Right atrium auricular region (tissue), 2 donors: ENCODE measurements at regions not wholly inside any gene's neighbourhood (a gene's known extent, or its start where the extent isn't known, plus 50 kb on each side); places are given as distances from the start of the nearest gene placed in this dataset.

ENCODE experiments used
- DNase-seq: peaks from one replicate; pipeline ENCODE4 v3.0.0-alpha.2; 2019; ENCODE audit warnings: low spot score
- H3K27ac ChIP-seq, 2 donors: fragments of 200-600 bp; sonication (generic); 1 replicate in 1 of 2; 2 replicates in 1 of 2; pipeline ENCODE4 v1.5.1; 2016 to 2019
- H3K27me3 ChIP-seq, 2 donors: fragments of 200-600 bp; sonication (generic); one replicate each; pipeline versions ENCODE4 v1.5.1 to v1.6.0; 2017 to 2019
- H3K36me3 ChIP-seq: fragments of 200-600 bp; sonication (generic); one replicate; pipeline ENCODE4 v1.5.1; 2016
- H3K4me1 ChIP-seq, 2 donors: fragments of 200-600 bp; sonication (generic); one replicate each; pipeline versions ENCODE4 v1.5.1 to v1.6.0; 2017 to 2019
- H3K4me3 ChIP-seq, 2 donors: fragments of 200-600 bp; sonication (generic); 1 replicate in 1 of 2; 2 replicates in 1 of 2; pipeline ENCODE4 v1.5.1; 2017 to 2019; ENCODE audit warnings: mild to moderate bottlenecking in 1 of 2, moderate library complexity in 1 of 2
- H3K9me3 ChIP-seq, 2 donors: fragments of 200-600 bp; sonication (generic); one replicate each; pipeline ENCODE4 v1.5.1; 2019
- TF ChIP-seq, protein P1 (sequence below), 2 donors: fragments of 200-600 bp; sonication (generic); IDR thresholded peaks; one replicate each; pipeline ENCODE4 v1.5.1; 2019; ENCODE audit warnings: antibody characterized with exemption in 2 of 2

DNA sequence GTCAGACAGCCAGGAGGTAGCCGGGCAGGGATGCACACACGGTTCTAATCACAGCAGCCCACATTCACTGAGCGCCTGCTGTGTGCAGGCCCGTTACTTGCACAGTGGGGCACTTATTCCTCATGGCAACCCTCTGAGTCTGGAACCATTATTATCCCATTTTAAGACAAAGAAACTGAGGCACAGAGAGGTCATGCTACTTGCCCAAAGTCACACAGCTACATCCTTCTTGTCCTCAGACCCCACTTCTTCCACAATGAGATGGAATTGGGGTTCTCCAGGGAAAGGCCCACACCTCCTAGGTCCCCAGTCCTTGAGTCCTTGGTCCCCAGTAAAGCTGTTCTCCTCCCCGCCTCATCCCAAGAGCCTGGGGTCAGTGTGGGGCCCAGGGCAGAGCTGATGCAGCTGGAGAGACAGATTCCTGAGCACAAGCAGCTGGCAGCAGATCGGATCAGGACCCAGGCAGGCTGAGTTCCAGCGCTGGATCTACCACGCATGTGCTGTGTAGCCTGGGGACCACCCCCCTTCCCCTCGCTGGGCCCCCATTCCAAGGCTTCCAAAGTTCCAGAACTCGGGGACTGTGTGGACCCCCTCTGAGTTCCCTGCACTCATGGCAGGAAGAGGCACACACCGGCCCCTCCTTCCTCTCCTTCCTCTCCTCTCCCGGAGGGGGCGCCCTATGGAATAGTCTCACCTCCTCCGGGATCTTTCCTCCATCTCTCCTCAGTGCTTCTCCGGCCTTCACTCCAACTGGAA, 393.4 kb downstream of the MATN1 start:
- no peaks in the 10 kb centered on the region for H3K9me3 ChIP-seq
- peak; percentile 13 for DNase-seq
- no peak overlapping the region for H3K27ac ChIP-seq
- no peaks in the 10 kb centered on the region for H3K4me1 ChIP-seq
- no peaks in the 10 kb centered on the region for H3K27me3 ChIP-seq
- TF ChIP-seq, protein P1, sequence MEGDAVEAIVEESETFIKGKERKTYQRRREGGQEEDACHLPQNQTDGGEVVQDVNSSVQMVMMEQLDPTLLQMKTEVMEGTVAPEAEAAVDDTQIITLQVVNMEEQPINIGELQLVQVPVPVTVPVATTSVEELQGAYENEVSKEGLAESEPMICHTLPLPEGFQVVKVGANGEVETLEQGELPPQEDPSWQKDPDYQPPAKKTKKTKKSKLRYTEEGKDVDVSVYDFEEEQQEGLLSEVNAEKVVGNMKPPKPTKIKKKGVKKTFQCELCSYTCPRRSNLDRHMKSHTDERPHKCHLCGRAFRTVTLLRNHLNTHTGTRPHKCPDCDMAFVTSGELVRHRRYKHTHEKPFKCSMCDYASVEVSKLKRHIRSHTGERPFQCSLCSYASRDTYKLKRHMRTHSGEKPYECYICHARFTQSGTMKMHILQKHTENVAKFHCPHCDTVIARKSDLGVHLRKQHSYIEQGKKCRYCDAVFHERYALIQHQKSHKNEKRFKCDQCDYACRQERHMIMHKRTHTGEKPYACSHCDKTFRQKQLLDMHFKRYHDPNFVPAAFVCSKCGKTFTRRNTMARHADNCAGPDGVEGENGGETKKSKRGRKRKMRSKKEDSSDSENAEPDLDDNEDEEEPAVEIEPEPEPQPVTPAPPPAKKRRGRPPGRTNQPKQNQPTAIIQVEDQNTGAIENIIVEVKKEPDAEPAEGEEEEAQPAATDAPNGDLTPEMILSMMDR (IDR thresholded peaks at IDR 0.05) = no peak
- no peaks in the 10 kb centered on the region for H3K36me3 ChIP-seq
- H3K4me3 ChIP-seq = no peak overlapping the region

DNA sequence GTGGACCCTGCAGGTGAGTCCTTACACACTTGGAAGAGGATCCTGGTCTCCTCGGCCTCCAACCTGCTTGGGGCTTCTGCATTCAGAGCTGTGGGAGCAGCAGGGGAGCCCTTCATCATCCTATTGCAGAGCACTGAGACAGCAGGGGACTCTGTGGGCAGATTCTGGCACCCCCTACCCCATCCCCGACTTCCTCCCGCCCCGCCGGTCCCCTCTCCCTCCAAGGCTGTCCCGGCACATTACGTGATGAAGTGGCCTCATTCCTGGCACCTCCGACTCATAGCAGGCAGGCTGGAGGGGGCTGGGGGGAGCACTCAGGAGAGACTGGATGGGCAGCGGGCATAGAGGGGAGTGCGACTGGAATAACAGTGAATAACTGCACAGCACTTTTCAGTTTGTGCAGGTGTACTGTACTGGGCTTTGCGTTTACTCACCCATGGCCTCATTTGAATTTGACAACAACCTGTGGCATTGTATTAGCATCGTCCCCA, 394.1 kb downstream of the MATN1 start:
- H3K36me3 ChIP-seq = no peaks in the 10 kb centered on the region
- H3K27me3 ChIP-seq = no peaks in the 10 kb centered on the region
- H3K9me3 ChIP-seq = no peaks in the 10 kb centered on the region
- H3K27ac ChIP-seq = no peak overlapping the region
- TF ChIP-seq, protein P1 (IDR thresholded peaks at IDR 0.05) = no peak
- DNase-seq = peak; percentile 53
- no peak overlapping the region for H3K4me3 ChIP-seq
- H3K4me1 ChIP-seq = no peaks in the 10 kb centered on the region

DNA sequence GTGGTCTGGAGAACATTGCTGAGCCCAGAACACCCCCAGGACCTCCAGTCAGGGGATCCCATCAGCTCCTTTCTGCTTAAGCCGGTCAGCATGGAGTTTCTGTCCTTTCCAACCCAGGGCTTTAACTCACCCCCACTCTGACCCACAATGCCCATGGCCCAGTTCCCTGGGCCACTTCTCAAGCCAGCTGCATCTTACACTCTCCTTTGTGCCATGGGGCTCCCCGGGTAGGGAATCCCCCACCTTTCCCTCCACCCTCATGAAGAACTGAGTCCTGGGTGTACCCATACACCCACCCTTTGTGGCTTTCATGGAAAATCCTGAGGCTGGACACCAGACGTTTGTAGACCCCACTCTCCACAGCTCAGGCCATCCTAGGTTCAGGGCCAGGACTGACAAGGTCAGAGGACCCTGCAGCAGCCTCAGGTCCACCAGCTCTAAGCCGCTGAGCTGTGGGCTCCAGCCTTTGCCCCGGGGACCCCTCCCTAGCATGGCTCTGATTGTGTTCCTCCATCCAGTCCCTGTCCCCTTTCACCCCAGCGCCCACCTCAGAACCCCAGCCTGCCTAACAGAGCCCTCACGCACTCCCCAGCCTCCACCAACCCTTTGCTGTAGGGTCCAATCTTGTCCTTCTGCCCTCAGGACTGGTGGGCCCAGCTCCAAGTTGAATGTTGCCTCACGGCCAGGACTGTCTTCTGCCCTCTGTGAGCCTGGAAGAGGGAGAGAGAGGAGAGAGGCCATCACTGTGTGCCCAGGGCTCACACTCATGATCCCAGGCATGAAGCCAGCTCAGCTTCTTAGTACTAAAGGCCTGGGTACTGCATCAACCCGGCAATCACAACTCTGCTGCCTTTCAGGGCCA, 394.8 kb downstream of the MATN1 start:
- TF ChIP-seq, protein P1 (IDR thresholded peaks at IDR 0.05) = no peak
- H3K4me1 ChIP-seq = no peaks in the 10 kb centered on the region
- H3K36me3 ChIP-seq = no peaks in the 10 kb centered on the region
- no peak overlapping the region for H3K27ac ChIP-seq
- H3K4me3 ChIP-seq = no peak overlapping the region
- no peaks in the 10 kb centered on the region for H3K9me3 ChIP-seq
- H3K27me3 ChIP-seq = no peaks in the 10 kb centered on the region
- peak; percentile 42 for DNase-seq

DNA sequence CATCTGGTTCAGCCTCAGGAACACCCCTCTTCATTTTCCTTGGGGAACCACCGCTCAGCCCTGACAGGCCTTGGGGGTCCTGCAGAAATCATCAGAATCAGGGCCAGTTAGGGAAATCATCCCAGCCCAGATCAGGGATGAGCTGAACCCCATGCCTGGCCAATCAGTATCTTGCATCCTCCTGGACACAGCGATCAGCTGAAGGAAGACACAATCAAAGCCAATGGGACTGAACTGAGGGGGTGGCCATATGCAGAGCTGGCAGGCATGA, 395.4 kb downstream of the MATN1 start:
- Histone ChIP-seq H3K27ac (no peak overlapping the region), H3K36me3 (no peaks in the 10 kb centered on the region), H3K9me3 (no peaks in the 10 kb centered on the region), H3K4me1 (no peaks in the 10 kb centered on the region), H3K4me3 (no peak overlapping the region), H3K27me3 (no peaks in the 10 kb centered on the region)
- peak; percentile 21 for DNase-seq
- TF ChIP-seq, protein P1 (IDR thresholded peaks at IDR 0.05) = no peak

DNA sequence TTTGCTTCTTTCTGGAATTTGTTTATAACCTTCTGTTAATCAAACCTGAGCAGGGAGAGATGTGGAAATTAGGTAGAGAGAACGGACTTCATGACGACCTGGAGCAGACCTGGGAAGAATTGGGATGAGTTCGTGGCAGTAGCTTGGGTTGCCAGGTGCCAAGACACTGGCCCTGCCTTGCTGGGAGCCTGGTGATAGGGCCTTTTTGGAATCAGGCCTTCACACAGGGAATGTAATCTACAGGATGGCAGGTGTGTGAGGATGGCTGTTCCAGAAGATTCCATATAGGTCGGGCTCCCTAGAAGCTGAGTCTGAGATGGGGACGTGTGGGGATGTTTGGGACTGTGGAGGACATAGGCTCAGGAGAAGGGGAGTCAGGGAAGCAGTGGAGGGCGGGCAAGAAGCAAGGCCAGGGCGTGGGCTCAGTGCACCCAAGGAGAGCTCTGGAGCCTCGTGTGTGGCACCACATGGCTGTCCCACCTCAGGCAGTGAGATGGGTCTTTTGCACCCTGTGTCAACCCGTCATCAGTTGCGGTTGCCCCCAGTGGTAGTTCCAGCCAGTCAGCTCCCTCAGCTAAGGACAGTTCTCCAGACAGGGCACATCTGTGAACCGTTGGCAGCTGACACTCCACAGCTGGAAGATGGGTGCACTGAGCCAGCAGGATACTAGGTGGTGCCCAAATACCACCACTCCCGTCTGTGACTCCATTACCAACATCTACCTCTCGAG, 395.9 kb downstream of the MATN1 start:
- H3K27ac ChIP-seq = no peak overlapping the region
- H3K27me3 ChIP-seq = no peaks in the 10 kb centered on the region
- H3K36me3 ChIP-seq = no peaks in the 10 kb centered on the region
- no peaks in the 10 kb centered on the region for H3K9me3 ChIP-seq
- TF ChIP-seq, protein P1 (IDR thresholded peaks at IDR 0.05) = no peak
- no peak overlapping the region for H3K4me3 ChIP-seq
- DNase-seq = peak; percentile 11
- no peaks in the 10 kb centered on the region for H3K4me1 ChIP-seq
